ENCODE measurements at regions not wholly inside any gene's neighbourhood (a gene's known extent, or its start where the extent isn't known, plus 50 kb on each side); places are given as distances from the start of the nearest gene placed in this dataset.

GRCh38 chr3:101976473-101976872, 127.2 kb downstream of the NFKBIZ start:
- ChIA-PET CTCF (no interaction called here), POLR2A (ENCODE audit: low non-redundant PET) (no interaction called here)
- peaks cover 17% of the 10 kb centered on the region for H3K4me1 ChIP-seq (ENCODE audit: insufficient read depth, low read length, poor library complexity, severe bottlenecking)
- intact Hi-C loops (cut with micrococcal nuclease; ENCODE audit: unreplicated experiment), result no loop called here
- DNase-seq (ENCODE audit: low spot score), result no peak
- H3K27me3 ChIP-seq (replicated peaks; ENCODE audit: insufficient read depth, low read depth, low read length, poor library complexity), result no peaks in the 10 kb centered on the region
- no peaks in the 10 kb centered on the region for H3K9me3 ChIP-seq (ENCODE audit: low read depth, low read length, poor library complexity, severe bottlenecking)
- no peaks in the 10 kb centered on the region for H3K36me3 ChIP-seq (ENCODE audit: insufficient read depth, low read length, poor library complexity, severe bottlenecking)
- TF ChIP-seq EZH2 (IDR thresholded peaks at IDR 0.05; ENCODE audit: borderline replicate concordance, low read depth, low read length, poor library complexity, severe bottlenecking) (no peak), CTCF (conservative IDR thresholded peaks at IDR 0.05; ENCODE audit: low read depth, low read length) (no peak)
- H3K27ac ChIP-seq (ENCODE audit: low read depth, low read length, poor library complexity, severe bottlenecking), result no peak overlapping the region
- no peak overlapping the region for H3K4me3 ChIP-seq (ENCODE audit: low read depth, low read length, poor library complexity, severe bottlenecking)
- no TSS peak for BruUV-seq (replicated peaks)

GRCh38 chr3:101978348-101978747, 129.0 kb downstream of the NFKBIZ start:
- DNase-seq (ENCODE audit: low spot score), result peak; percentile 66
- intact Hi-C loops (cut with micrococcal nuclease; ENCODE audit: unreplicated experiment), result no loop called here

GRCh38 chr3:101979033-101979432, 129.7 kb downstream of the NFKBIZ start:
- Histone ChIP-seq H3K9me3 (ENCODE audit: low read depth, low read length, poor library complexity, severe bottlenecking) (no peaks in the 10 kb centered on the region), H3K4me3 (ENCODE audit: low read depth, low read length, poor library complexity, severe bottlenecking) (no peak overlapping the region), H3K36me3 (ENCODE audit: insufficient read depth, low read length, poor library complexity, severe bottlenecking) (no peaks in the 10 kb centered on the region), H3K4me1 (ENCODE audit: insufficient read depth, low read length, poor library complexity, severe bottlenecking) (peaks cover 17% of the 10 kb centered on the region), H3K27me3 (replicated peaks; ENCODE audit: insufficient read depth, low read depth, low read length, poor library complexity) (no peaks in the 10 kb centered on the region), H3K27ac (ENCODE audit: low read depth, low read length, poor library complexity, severe bottlenecking) (no peak overlapping the region)
- CTCF ChIA-PET, result no interaction called here
- BruUV-seq (replicated peaks), result no TSS peak
- no peak for TF ChIP-seq CTCF (conservative IDR thresholded peaks at IDR 0.05; ENCODE audit: low read depth, low read length)
- no peak for TF ChIP-seq EZH2 (IDR thresholded peaks at IDR 0.05; ENCODE audit: borderline replicate concordance, low read depth, low read length, poor library complexity, severe bottlenecking)
- POLR2A ChIA-PET (ENCODE audit: low non-redundant PET), result no interaction called here
- intact Hi-C loops (cut with micrococcal nuclease; ENCODE audit: unreplicated experiment), result no loop called here
- peak; percentile 28 for DNase-seq (ENCODE audit: low spot score)

More at GRCh38 chr3:101978348-101978747, 129.0 kb downstream of the NFKBIZ start:
- H3K27me3 ChIP-seq (replicated peaks; ENCODE audit: insufficient read depth, low read depth, low read length, poor library complexity), result no peaks in the 10 kb centered on the region
- H3K4me1 ChIP-seq (ENCODE audit: insufficient read depth, low read length, poor library complexity, severe bottlenecking), result peaks cover 17% of the 10 kb centered on the region
- BruUV-seq (replicated peaks), result no TSS peak
- POLR2A ChIA-PET (ENCODE audit: low non-redundant PET), result no interaction called here
- no peak overlapping the region for H3K27ac ChIP-seq (ENCODE audit: low read depth, low read length, poor library complexity, severe bottlenecking)
- no peaks in the 10 kb centered on the region for H3K9me3 ChIP-seq (ENCODE audit: low read depth, low read length, poor library complexity, severe bottlenecking)
- no peak overlapping the region for H3K4me3 ChIP-seq (ENCODE audit: low read depth, low read length, poor library complexity, severe bottlenecking)
- CTCF ChIA-PET, result no interaction called here
- H3K36me3 ChIP-seq (ENCODE audit: insufficient read depth, low read length, poor library complexity, severe bottlenecking), result no peaks in the 10 kb centered on the region
- TF ChIP-seq EZH2 (IDR thresholded peaks at IDR 0.05; ENCODE audit: borderline replicate concordance, low read depth, low read length, poor library complexity, severe bottlenecking) (no peak), CTCF (conservative IDR thresholded peaks at IDR 0.05; ENCODE audit: low read depth, low read length) (no peak)

All from A673 (cell line).